Esophagus muscularis mucosa (tissue), 4 donors: ENCODE measurements at regions not wholly inside any gene's neighbourhood (a gene's known extent, or its start where the extent isn't known, plus 50 kb on each side); places are given as distances from the start of the nearest gene placed in this dataset.

Experiments used
- CTCF ChIP-seq, 3 experiments: fragments of 200-600 bp in 2 of 3; fragments of 450-650 bp in 1 of 3; sonication (generic) in 2 of 3; IDR thresholded peaks; one replicate each; pipeline ENCODE4 v1.5.1; 2017 to 2019; ENCODE audit warnings: antibody characterized with exemption in 3 of 3, mild to moderate bottlenecking in 2 of 3, moderate library complexity in 1 of 3
- EP300 ChIP-seq: sonication (generic); formaldehyde crosslinking; IDR thresholded peaks from one replicate; pipeline ENCODE4 v1.6.1; 2017; ENCODE audit warnings: antibody characterized with exemption
- POLR2AphosphoS5 ChIP-seq, 2 donors: sonication (generic); formaldehyde crosslinking; IDR thresholded peaks; one replicate each; pipeline ENCODE4 v1.6.1; 2017; ENCODE audit warnings: antibody characterized with exemption in 2 of 2

GRCh38 chr11:80297858-80298632 is 857.2 kb upstream of the TENM4 start:
- no peak for TF ChIP-seq CTCF (IDR thresholded peaks at IDR 0.05)
- TF ChIP-seq EP300: no peak
- no peak for TF ChIP-seq POLR2AphosphoS5 (IDR thresholded peaks at IDR 0.05)
